H1 (cell line): ENCODE measurements at regions not wholly inside any gene's neighbourhood (a gene's known extent, or its start where the extent isn't known, plus 50 kb on each side); places are given as distances from the start of the nearest gene placed in this dataset.

Experiments
- BACH1 ChIP-seq: IDR thresholded peaks from 2 replicates; pipeline ENCODE4 v1.6.1; 2012; ENCODE audit warnings: low read length, improper control_type of control experiment
- CHD2 ChIP-seq: IDR thresholded peaks from 2 replicates; pipeline ENCODE4 v1.6.1; 2012; ENCODE audit warnings: low read length, improper control_type of control experiment
- CREB1 ChIP-seq: IDR thresholded peaks from 2 replicates; pipeline ENCODE4 v1.6.1; 2012; ENCODE audit warnings: inconsistent platforms
- EGR1 ChIP-seq: IDR thresholded peaks from 2 replicates; pipeline ENCODE4 v1.6.1; 2011; ENCODE audit warnings: low read depth, low read length, borderline replicate concordance
- FOSL1 ChIP-seq: IDR thresholded peaks from 2 replicates; pipeline ENCODE4 v1.6.1; 2011; ENCODE audit warnings: mild to moderate bottlenecking, low read depth, low read length, moderate library complexity; ENCODE audit not compliant: insufficient read depth
- HDAC6 ChIP-seq: IDR thresholded peaks from one replicate; pipeline ENCODE4 v1.7.1; 2012; ENCODE audit warnings: low read depth, mild to moderate bottlenecking, inconsistent platforms, low read length, moderate library complexity
- NRF1 ChIP-seq: IDR thresholded peaks from 2 replicates; pipeline ENCODE4 v1.6.1; 2011; ENCODE audit warnings: mild to moderate bottlenecking, low read depth, low read length, improper control_type of control experiment
- RBBP5 ChIP-seq: IDR thresholded peaks from 2 replicates; pipeline ENCODE4 v1.7.1; 2012; ENCODE audit warnings: low read depth, mild to moderate bottlenecking, inconsistent platforms, low read length, moderate library complexity, borderline replicate concordance
- TEAD4 ChIP-seq: IDR thresholded peaks from 2 replicates; pipeline ENCODE4 v1.6.1; 2012; ENCODE audit warnings: low read depth, low read length, inconsistent platforms, mixed read lengths
- TF ChIP-seq, protein P1 (sequence below): IDR thresholded peaks from 2 replicates; pipeline ENCODE4 v1.6.1; 2012; ENCODE audit warnings: low read length, inconsistent platforms

DNA sequence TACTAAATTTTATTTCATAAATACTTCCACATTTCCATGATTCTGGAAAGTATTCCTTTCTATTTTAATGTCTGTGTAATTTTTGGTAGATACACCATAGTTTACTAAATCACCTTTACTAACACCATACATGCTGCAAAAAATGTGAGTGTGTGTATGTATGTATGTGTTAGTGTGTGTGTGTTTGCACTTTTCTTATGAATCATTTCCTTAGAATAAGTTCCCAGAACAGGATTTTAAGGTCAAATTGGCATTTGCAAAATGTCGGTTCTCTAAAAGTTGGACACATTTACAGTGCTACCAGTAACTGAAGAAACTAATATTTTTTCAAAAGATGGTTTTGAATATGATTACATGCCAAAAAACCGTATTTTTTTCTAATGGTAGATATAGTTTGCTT, 137.1 kb downstream of the CYB561 start (continued):
- TF ChIP-seq, protein P1, sequence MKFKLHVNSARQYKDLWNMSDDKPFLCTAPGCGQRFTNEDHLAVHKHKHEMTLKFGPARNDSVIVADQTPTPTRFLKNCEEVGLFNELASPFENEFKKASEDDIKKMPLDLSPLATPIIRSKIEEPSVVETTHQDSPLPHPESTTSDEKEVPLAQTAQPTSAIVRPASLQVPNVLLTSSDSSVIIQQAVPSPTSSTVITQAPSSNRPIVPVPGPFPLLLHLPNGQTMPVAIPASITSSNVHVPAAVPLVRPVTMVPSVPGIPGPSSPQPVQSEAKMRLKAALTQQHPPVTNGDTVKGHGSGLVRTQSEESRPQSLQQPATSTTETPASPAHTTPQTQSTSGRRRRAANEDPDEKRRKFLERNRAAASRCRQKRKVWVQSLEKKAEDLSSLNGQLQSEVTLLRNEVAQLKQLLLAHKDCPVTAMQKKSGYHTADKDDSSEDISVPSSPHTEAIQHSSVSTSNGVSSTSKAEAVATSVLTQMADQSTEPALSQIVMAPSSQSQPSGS: no peak
- TF ChIP-seq HDAC6 (no peak), CREB1 (no peak), NRF1 (no peak), RBBP5 (no peak), CHD2 (no peak), BACH1 (no peak), TEAD4 (no peak), EGR1 (no peak), FOSL1 (no peak)
